SK-N-SH treated with all-trans-retinoic acid at 6 μM for 48 hours (cell line): ENCODE measurements at regions not wholly inside any gene's neighbourhood (a gene's known extent, or its start where the extent isn't known, plus 50 kb on each side); places are given as distances from the start of the nearest gene placed in this dataset.

Source experiments
- ATAC-seq: fragments of 200-7000 bp; cut with Tn5 transposase; 3 replicates; pipeline ENCODE4 v1.9.1; 2020; ENCODE audit warnings: mild to moderate bottlenecking, moderate library complexity
- BACH2 ChIP-seq: fragments of 250-450 bp; sonication (Bioruptor Pico); IDR thresholded peaks from 2 replicates; pipeline ENCODE4 v1.9.0; 2021; ENCODE audit warnings: mild to moderate bottlenecking, borderline replicate concordance
- CREB5 ChIP-seq: fragments of 250-450 bp; sonication (Bioruptor Pico); IDR thresholded peaks from 2 replicates; pipeline ENCODE4 v1.5.1; 2020; ENCODE audit warnings: low read depth, mild to moderate bottlenecking, moderate library complexity
- CSDC2 ChIP-seq: fragments of 250-450 bp; sonication (Bioruptor Pico); IDR thresholded peaks from 2 replicates; pipeline ENCODE4 v1.5.0; 2020; ENCODE audit warnings: mild to moderate bottlenecking, moderate library complexity
- CSRNP3 ChIP-seq: fragments of 250-450 bp; sonication (Bioruptor Pico); IDR thresholded peaks from 2 replicates; pipeline ENCODE4 v1.5.1; 2021; ENCODE audit warnings: mild to moderate bottlenecking, moderate library complexity
- ESRRG ChIP-seq: fragments of 250-450 bp; sonication (Bioruptor Pico); IDR thresholded peaks from 2 replicates; pipeline ENCODE4 v1.6.1; 2021; ENCODE audit warnings: mild to moderate bottlenecking
- GLIS3 ChIP-seq: fragments of 250-450 bp; sonication (Bioruptor Pico); IDR thresholded peaks from 2 replicates; pipeline ENCODE4 v1.5.0; 2020; ENCODE audit warnings: mild to moderate bottlenecking, moderate library complexity
- ISL1 ChIP-seq: fragments of 250-450 bp; sonication (Bioruptor Pico); IDR thresholded peaks from 2 replicates; pipeline ENCODE4 v2.1.2; 2022; ENCODE audit warnings: mild to moderate bottlenecking, moderate library complexity
- OSR1 ChIP-seq: fragments of 250-450 bp; sonication (Bioruptor Pico); IDR thresholded peaks from 2 replicates; pipeline ENCODE4 v1.8.0; 2022; ENCODE audit warnings: moderate library complexity, mild to moderate bottlenecking, inconsistent platforms
- PATZ1 ChIP-seq: fragments of 250-450 bp; sonication (Bioruptor Pico); IDR thresholded peaks from 2 replicates; pipeline ENCODE4 v1.8.0; 2020; ENCODE audit warnings: mild to moderate bottlenecking, moderate library complexity, borderline replicate concordance
- PPARA ChIP-seq: fragments of 250-450 bp; sonication (Bioruptor Pico); IDR thresholded peaks from 2 replicates; pipeline ENCODE4 v1.5.0; 2020; ENCODE audit warnings: mild to moderate bottlenecking, borderline replicate concordance
- RARB ChIP-seq: fragments of 250-450 bp; sonication (Bioruptor Pico); IDR thresholded peaks from 2 replicates; pipeline ENCODE4 v1.8.0; 2021; ENCODE audit warnings: mild to moderate bottlenecking, moderate library complexity
- SNAI2 ChIP-seq: fragments of 250-450 bp; sonication (Bioruptor Pico); IDR thresholded peaks from 2 replicates; pipeline ENCODE4 v1.5.0; 2020; ENCODE audit warnings: mild to moderate bottlenecking, moderate library complexity
- TCF4 ChIP-seq: fragments of 250-450 bp; sonication (Bioruptor Pico); IDR thresholded peaks from 2 replicates; pipeline ENCODE4 v1.8.0; 2021; ENCODE audit warnings: mild to moderate bottlenecking, moderate library complexity, borderline replicate concordance
- TOX ChIP-seq: fragments of 250-450 bp; sonication (Bioruptor Pico); IDR thresholded peaks from 2 replicates; pipeline ENCODE4 v1.8.0; 2021; ENCODE audit warnings: mild to moderate bottlenecking, moderate library complexity, borderline replicate concordance
- TSHZ2 ChIP-seq: fragments of 250-450 bp; sonication (Bioruptor Pico); IDR thresholded peaks from 2 replicates; pipeline ENCODE4 v1.5.0; 2020; ENCODE audit warnings: mild to moderate bottlenecking, moderate library complexity
- ZC3H10 ChIP-seq: fragments of 250-450 bp; sonication (Bioruptor Pico); IDR thresholded peaks from 2 replicates; pipeline ENCODE4 v1.5.1; 2021; ENCODE audit warnings: mild to moderate bottlenecking, moderate library complexity
- ZFP3 ChIP-seq: fragments of 250-450 bp; sonication (Bioruptor Pico); IDR thresholded peaks from 2 replicates; pipeline ENCODE4 v1.5.0; 2020; ENCODE audit warnings: mild to moderate bottlenecking, moderate library complexity
- ZFP30 ChIP-seq: fragments of 450-650 bp; formaldehyde crosslinking; IDR thresholded peaks from 2 replicates; pipeline ENCODE4 v1.5.0; 2022; ENCODE audit warnings: mild to moderate bottlenecking, moderate library complexity
- ZNF565 ChIP-seq: fragments of 450-650 bp; formaldehyde crosslinking; conservative IDR thresholded peaks from 2 replicates; pipeline ENCODE4 v1.5.0; 2020; ENCODE audit warnings: low read depth, mild to moderate bottlenecking, moderate library complexity
- ZNF70 ChIP-seq: fragments of 450-650 bp; formaldehyde crosslinking; IDR thresholded peaks from 2 replicates; pipeline ENCODE4 v1.5.0; 2020; ENCODE audit warnings: mild to moderate bottlenecking, moderate library complexity

GRCh38 chr2:75334076-75334475, 134.8 kb upstream of the TACR1 start:
- no peak for ATAC-seq
- no peak for TF ChIP-seq OSR1
- no peak for TF ChIP-seq PATZ1 (CRISPR knock-in tag)
- no peak for TF ChIP-seq ZC3H10
- no peak for TF ChIP-seq ISL1 (CRISPR knock-in tag)
- TF ChIP-seq, all 23 proteins: peak for 0

- ATAC-seq = no peak
- TF ChIP-seq CSRNP3 (CRISPR knock-in tag) (no peak), ZC3H10 (no peak), ESRRG (CRISPR knock-in tag) (no peak), ISL1 (CRISPR knock-in tag) (no peak)
- TF ChIP-seq, all 23 proteins: peak for 0
These were observed 134.3 kb upstream of the TACR1 start for GRCh38 chr2:75333646-75334045.

GRCh38 chr2:75328156-75328555, 128.8 kb upstream of the TACR1 start:
- TF ChIP-seq ISL1 (CRISPR knock-in tag) (no peak), CSDC2 (CRISPR knock-in tag) (no peak), RARB (no peak), ZFP30 (no peak), SNAI2 (CRISPR knock-in tag) (no peak), TOX (no peak), ZNF565 (no peak), ZFP3 (CRISPR knock-in tag) (no peak), ZNF70 (CRISPR knock-in tag) (no peak), ESRRG (CRISPR knock-in tag) (no peak), BACH2 (CRISPR knock-in tag) (no peak), GLIS3 (no peak), PATZ1 (CRISPR knock-in tag) (no peak), PPARA (CRISPR knock-in tag) (no peak)
- no peak for ATAC-seq

- TF ChIP-seq ZC3H10 (no peak), TSHZ2 (no peak), TCF4 (CRISPR knock-in tag) (no peak), BACH2 (CRISPR knock-in tag) (no peak), ZNF565 (no peak), CSDC2 (CRISPR knock-in tag) (no peak), OSR1 (no peak), CREB5 (no peak)
- no peak for ATAC-seq
These were observed 128.0 kb upstream of the TACR1 start for GRCh38 chr2:75327334-75327733.
